CD14-positive monocyte (primary cell): ENCODE measurements at regions not wholly inside any gene's neighbourhood (a gene's known extent, or its start where the extent isn't known, plus 50 kb on each side); places are given as distances from the start of the nearest gene placed in this dataset.

ENCODE experiments used
- DNase-seq, 3 donors: peaks; one replicate each; pipeline ENCODE4 v3.0.0-alpha.2; 2011 to 2022
- H2AFZ ChIP-seq: 2 replicates; pipeline ENCODE4 v1.6.0; 2012; ENCODE audit warnings: mild to moderate bottlenecking, low read depth, low read length, inconsistent platforms; ENCODE audit not compliant: insufficient read depth, poor library complexity, severe bottlenecking
- H3K27ac ChIP-seq, 2 donors: 1 replicate in 1 of 2; 2 replicates in 1 of 2; pipeline ENCODE4 v1.5.1; 2012 to 2013; ENCODE audit warnings: low read length in 2 of 2, control low read depth in 1 of 2, inconsistent platforms in 1 of 2, low read depth in 1 of 2, mild to moderate bottlenecking in 1 of 2
- H3K27me3 ChIP-seq, 2 donors: one replicate each; pipeline versions ENCODE4 v1.6.0 to v1.6.1; 2011 to 2013; ENCODE audit warnings: low read length in 2 of 2; ENCODE audit not compliant: control insufficient read depth in 2 of 2, insufficient read depth in 2 of 2
- H3K36me3 ChIP-seq, 2 donors: replicated peaks in 1 of 2; 1 replicate in 1 of 2; 2 replicates in 1 of 2; pipeline versions ENCODE4 v1.5.1 to v1.6.1; 2012 to 2013; ENCODE audit warnings: low read length in 2 of 2, control low read depth in 1 of 2, inconsistent platforms in 1 of 2, mild to moderate bottlenecking in 1 of 2; ENCODE audit not compliant: insufficient read depth in 2 of 2, control insufficient read depth in 1 of 2
- H3K4me1 ChIP-seq, 2 donors: 1 replicate in 1 of 2; 2 replicates in 1 of 2; pipeline versions ENCODE4 v1.5.1 to v1.6.1; 2012 to 2013; ENCODE audit warnings: low read length in 2 of 2, control low read depth in 1 of 2, inconsistent platforms in 1 of 2, mild to moderate bottlenecking in 1 of 2, moderate library complexity in 1 of 2; ENCODE audit not compliant: insufficient read depth in 2 of 2, control insufficient read depth in 1 of 2
- H3K4me2 ChIP-seq: replicated peaks from 2 replicates; pipeline ENCODE3; 2012; ENCODE audit warnings: low read length, moderate library complexity, mild to moderate bottlenecking; ENCODE audit not compliant: poor library complexity, severe bottlenecking; ENCODE audit errors: extremely low read depth
- H3K4me3 ChIP-seq, 3 experiments: fragments of 200-600 bp in 1 of 3; sonication (generic) in 1 of 3; replicated peaks in 1 of 3; 1 replicate in 2 of 3; 2 replicates in 1 of 3; pipeline ENCODE4 v1.5.1; 2011 to 2013; ENCODE audit warnings: low read length in 3 of 3, mild to moderate bottlenecking in 3 of 3, control low read depth in 2 of 3, low read depth in 2 of 3, inconsistent platforms in 1 of 3, moderate library complexity in 1 of 3
- H3K79me2 ChIP-seq: 2 replicates; pipeline ENCODE4 v1.6.0; 2012; ENCODE audit warnings: mild to moderate bottlenecking, control low read depth, inconsistent platforms, low read length, moderate library complexity; ENCODE audit not compliant: insufficient read depth
- H3K9ac ChIP-seq: 2 replicates; pipeline ENCODE4 v1.6.0; 2017; ENCODE audit warnings: low read length, mild to moderate bottlenecking; ENCODE audit not compliant: insufficient read depth, poor library complexity, severe bottlenecking
- H3K9me3 ChIP-seq, 2 donors: replicated peaks in 1 of 2; 1 replicate in 1 of 2; 2 replicates in 1 of 2; pipeline versions ENCODE4 v1.5.1 to v1.6.1; 2012 to 2013; ENCODE audit warnings: low read length in 2 of 2, control low read depth in 1 of 2; ENCODE audit not compliant: control insufficient read depth in 1 of 2, insufficient read depth in 1 of 2
- H4K20me1 ChIP-seq: 2 replicates; pipeline ENCODE4 v1.6.0; 2012; ENCODE audit warnings: mild to moderate bottlenecking, low read length, control low read depth, moderate library complexity; ENCODE audit not compliant: insufficient read depth
- H3K27ac Mint-ChIP-seq, 7 donors: one replicate each; pipeline ENCODE4 v1.8.0; 2020; ENCODE audit warnings: mild to moderate bottlenecking in 7 of 7, mixed read lengths in 7 of 7, moderate library complexity in 6 of 7, inconsistent platforms in 2 of 7
- H3K27me3 Mint-ChIP-seq, 3 donors: one replicate each; pipeline ENCODE4 v1.8.0; 2021 to 2022; ENCODE audit warnings: low read depth in 3 of 3, mild to moderate bottlenecking in 3 of 3, mixed read lengths in 3 of 3, moderate library complexity in 3 of 3, inconsistent platforms in 1 of 3
- H3K36me3 Mint-ChIP-seq, 2 donors: one replicate each; pipeline ENCODE4 v1.8.0; 2020; ENCODE audit warnings: mixed read lengths in 2 of 2, inconsistent platforms in 1 of 2, mild to moderate bottlenecking in 1 of 2
- H3K4me1 Mint-ChIP-seq: one replicate; pipeline ENCODE4 v1.8.0; 2020; ENCODE audit warnings: mild to moderate bottlenecking, mixed read lengths
- H3K4me3 Mint-ChIP-seq, 2 donors: one replicate each; pipeline ENCODE4 v1.8.0; 2020; ENCODE audit warnings: mild to moderate bottlenecking in 2 of 2, mixed read lengths in 2 of 2, moderate library complexity in 1 of 2
- H3K9me3 Mint-ChIP-seq, 7 donors: one replicate each; pipeline ENCODE4 v1.8.0; 2020 to 2022; ENCODE audit warnings: mixed read lengths in 7 of 7, mild to moderate bottlenecking in 6 of 7, moderate library complexity in 6 of 7, inconsistent platforms in 2 of 7
- CTCF ChIP-seq: fragments of 200-600 bp; IDR thresholded peaks from one replicate; pipeline ENCODE4 v1.8.0; 2022; ENCODE audit warnings: antibody characterized with exemption, mild to moderate bottlenecking
- WGBS: methylation state at CpG from one replicate; pipeline ENCODE4 v1.1.5; 2013; ENCODE audit warnings: missing lambda C conversion rate; ENCODE audit not compliant: insufficient coverage; 5-methylcytosine and 5-hydroxymethylcytosine counted together
- intact Hi-C, 2 donors: fragments of 100-400 bp; cut with micrococcal nuclease; formaldehyde crosslinking; loops; one replicate each; pipeline versions ENCODE4 v1.15.0 to v1.15.1; 2023

GRCh38 chr13:70405266-70405665, 297.0 kb upstream of the KLHL1 start:
- Histone ChIP-seq H3K36me3 (no peaks in the 10 kb centered on the region), H3K9me3 (peaks cover 0 to 3% of the 10 kb centered on the region in 2 donors), H2AFZ (no peak overlapping the region), H3K9ac (no peak overlapping the region), H3K79me2 (no peaks in the 10 kb centered on the region), H4K20me1 (no peaks in the 10 kb centered on the region), H3K4me1 (no peaks in the 10 kb centered on the region), H3K4me2 (no peak overlapping the region), H3K27ac (no peak overlapping the region), H3K27me3 (no peaks in the 10 kb centered on the region), H3K4me3 (no peak overlapping the region)
- Mint-ChIP-seq H3K4me3 (no peak overlapping the region), H3K9me3 (peaks cover 0 to 2% (median 0%) of the 10 kb centered on the region in 7 donors), H3K4me1 (no peaks in the 10 kb centered on the region), H3K36me3 (no peaks in the 10 kb centered on the region), H3K27ac (no peak overlapping the region), H3K27me3 (no peaks in the 10 kb centered on the region)
- 93% methylated on average over 3 of the region's 4 CpGs for WGBS
- intact Hi-C loops, result no loop called here
- no peak for TF ChIP-seq CTCF
- no peak for DNase-seq

- Histone ChIP-seq H3K9me3 (no peaks in the 10 kb centered on the region), H3K79me2 (no peaks in the 10 kb centered on the region), H3K36me3 (no peaks in the 10 kb centered on the region), H3K4me3 (no peak overlapping the region), H3K9ac (no peak overlapping the region), H3K27me3 (no peaks in the 10 kb centered on the region), H3K27ac (no peak overlapping the region), H2AFZ (no peak overlapping the region), H3K4me2 (no peak overlapping the region), H4K20me1 (no peaks in the 10 kb centered on the region), H3K4me1 (no peaks in the 10 kb centered on the region)
- Mint-ChIP-seq H3K27ac (no peak overlapping the region), H3K4me1 (no peaks in the 10 kb centered on the region), H3K4me3 (no peak overlapping the region), H3K27me3 (no peaks in the 10 kb centered on the region), H3K36me3 (no peaks in the 10 kb centered on the region), H3K9me3 (peaks cover 0 to 5% (median 3%) of the 10 kb centered on the region in 7 donors)
- no peak for TF ChIP-seq CTCF
- DNase-seq, result no peak
- intact Hi-C loops, result no loop called here
Observed at GRCh38 chr13:70394031-70394548, 285.8 kb upstream of the KLHL1 start.
